ENCODE measurements at regions not wholly inside any gene's neighbourhood (a gene's known extent, or its start where the extent isn't known, plus 50 kb on each side); places are given as distances from the start of the nearest gene placed in this dataset.
A peak's percentile ranks its signal among the peaks of the same experiment; 100 is the strongest.

DNA sequence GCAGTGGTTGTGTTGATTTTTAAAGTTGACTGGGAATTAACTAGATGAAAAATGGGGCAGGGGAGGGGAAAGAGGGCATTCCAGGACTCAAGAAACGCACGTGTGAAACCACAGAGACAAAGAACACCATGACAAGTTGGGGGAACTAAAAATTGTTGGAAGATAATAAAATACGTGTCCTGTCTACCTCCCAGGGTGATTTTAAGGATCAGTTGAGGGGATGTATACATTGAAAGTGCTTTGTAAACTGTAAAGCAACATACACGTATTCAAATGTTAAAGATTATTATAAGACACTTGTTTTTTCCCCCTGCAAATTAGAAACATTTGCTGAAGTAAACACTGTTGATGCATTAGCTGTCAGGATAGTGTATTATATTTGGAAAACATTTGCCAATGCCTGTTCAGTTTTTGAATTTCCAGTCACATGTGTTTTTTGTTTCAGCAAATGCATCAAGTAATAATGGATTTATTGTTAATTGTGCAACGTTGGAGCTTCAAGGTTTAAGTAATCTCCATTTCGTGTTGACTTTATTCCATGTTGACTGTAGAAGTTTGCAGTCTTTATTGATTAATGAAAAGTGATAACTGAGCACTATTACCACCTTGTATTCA lies 412.7 kb downstream of the ACTL7B start (continued):
- no peak for TF ChIP-seq ATRX (CRISPR knock-in tag; IDR thresholded peaks at IDR 0.05; ENCODE audit: borderline replicate concordance)
- TF ChIP-seq CBFB (CRISPR knock-in tag; IDR thresholded peaks at IDR 0.05): no peak
- TF ChIP-seq, protein P1, sequence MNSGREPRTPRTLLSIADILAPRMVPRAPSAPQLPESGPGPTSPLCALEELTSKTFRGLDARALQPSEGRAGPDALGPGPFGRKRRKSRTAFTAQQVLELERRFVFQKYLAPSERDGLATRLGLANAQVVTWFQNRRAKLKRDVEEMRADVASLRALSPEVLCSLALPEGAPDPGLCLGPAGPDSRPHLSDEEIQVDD (CRISPR knock-in tag; IDR thresholded peaks at IDR 0.05; ENCODE audit: borderline replicate concordance): no peak
- no peak for TF ChIP-seq ZNF329 (CRISPR knock-in tag; IDR thresholded peaks at IDR 0.05; ENCODE audit: low read depth)
- TF ChIP-seq ZBTB3 (CRISPR knock-in tag; IDR thresholded peaks at IDR 0.05; ENCODE audit: borderline replicate concordance, low read depth): no peak
- TF ChIP-seq, protein P2, sequence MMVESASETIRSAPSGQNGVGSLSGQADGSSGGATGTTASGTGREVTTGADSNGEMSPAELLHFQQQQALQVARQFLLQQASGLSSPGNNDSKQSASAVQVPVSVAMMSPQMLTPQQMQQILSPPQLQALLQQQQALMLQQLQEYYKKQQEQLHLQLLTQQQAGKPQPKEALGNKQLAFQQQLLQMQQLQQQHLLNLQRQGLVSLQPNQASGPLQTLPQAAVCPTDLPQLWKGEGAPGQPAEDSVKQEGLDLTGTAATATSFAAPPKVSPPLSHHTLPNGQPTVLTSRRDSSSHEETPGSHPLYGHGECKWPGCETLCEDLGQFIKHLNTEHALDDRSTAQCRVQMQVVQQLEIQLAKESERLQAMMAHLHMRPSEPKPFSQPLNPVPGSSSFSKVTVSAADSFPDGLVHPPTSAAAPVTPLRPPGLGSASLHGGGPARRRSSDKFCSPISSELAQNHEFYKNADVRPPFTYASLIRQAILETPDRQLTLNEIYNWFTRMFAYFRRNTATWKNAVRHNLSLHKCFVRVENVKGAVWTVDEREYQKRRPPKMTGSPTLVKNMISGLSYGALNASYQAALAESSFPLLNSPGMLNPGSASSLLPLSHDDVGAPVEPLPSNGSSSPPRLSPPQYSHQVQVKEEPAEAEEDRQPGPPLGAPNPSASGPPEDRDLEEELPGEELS (CRISPR knock-in tag; IDR thresholded peaks at IDR 0.05): peak; percentile 65
- no peak for TF ChIP-seq HNRNPK (IDR thresholded peaks at IDR 0.05; ENCODE audit: low read depth, low read length, poor library complexity, severe bottlenecking)
- TF ChIP-seq, protein P3, sequence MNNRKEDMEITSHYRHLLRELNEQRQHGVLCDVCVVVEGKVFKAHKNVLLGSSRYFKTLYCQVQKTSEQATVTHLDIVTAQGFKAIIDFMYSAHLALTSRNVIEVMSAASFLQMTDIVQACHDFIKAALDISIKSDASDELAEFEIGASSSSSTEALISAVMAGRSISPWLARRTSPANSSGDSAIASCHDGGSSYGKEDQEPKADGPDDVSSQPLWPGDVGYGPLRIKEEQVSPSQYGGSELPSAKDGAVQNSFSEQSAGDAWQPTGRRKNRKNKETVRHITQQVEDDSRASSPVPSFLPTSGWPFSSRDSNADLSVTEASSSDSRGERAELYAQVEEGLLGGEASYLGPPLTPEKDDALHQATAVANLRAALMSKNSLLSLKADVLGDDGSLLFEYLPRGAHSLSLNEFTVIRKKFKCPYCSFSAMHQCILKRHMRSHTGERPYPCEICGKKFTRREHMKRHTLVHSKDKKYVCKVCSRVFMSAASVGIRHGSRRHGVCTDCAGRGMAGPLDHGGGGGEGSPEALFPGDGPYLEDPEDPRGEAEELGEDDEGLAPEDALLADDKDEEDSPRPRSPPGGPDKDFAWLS (CRISPR knock-in tag; IDR thresholded peaks at IDR 0.05; ENCODE audit: borderline replicate concordance): no peak
- TF ChIP-seq ZNF570 (CRISPR knock-in tag; IDR thresholded peaks at IDR 0.05; ENCODE audit: borderline replicate concordance): no peak
- no peak for TF ChIP-seq PCBP2 (optimal IDR thresholded peaks at IDR 0.05; ENCODE audit: low read depth, low read length, poor library complexity, severe bottlenecking)
- TF ChIP-seq ZNF382 (CRISPR knock-in tag; IDR thresholded peaks at IDR 0.05; ENCODE audit: borderline replicate concordance): no peak
- no peak for TF ChIP-seq ZFP37 (CRISPR knock-in tag; IDR thresholded peaks at IDR 0.05; ENCODE audit: borderline replicate concordance)
- no peak for TF ChIP-seq PRPF4 (IDR thresholded peaks at IDR 0.05; ENCODE audit: low read depth, low read length, poor library complexity, severe bottlenecking)
- no peak for TF ChIP-seq HNF4G (IDR thresholded peaks at IDR 0.05; ENCODE audit: borderline replicate concordance, low read depth, low read length)
- no peak for TF ChIP-seq HNF4G (CRISPR knock-in tag; IDR thresholded peaks at IDR 0.05; ENCODE audit: borderline replicate concordance, low read depth)
- TF ChIP-seq ZNF124 (CRISPR knock-in tag; IDR thresholded peaks at IDR 0.05): no peak
- TF ChIP-seq KDM5A (IDR thresholded peaks at IDR 0.05; ENCODE audit: borderline replicate concordance, low read length): no peak
- TF ChIP-seq, protein P4, sequence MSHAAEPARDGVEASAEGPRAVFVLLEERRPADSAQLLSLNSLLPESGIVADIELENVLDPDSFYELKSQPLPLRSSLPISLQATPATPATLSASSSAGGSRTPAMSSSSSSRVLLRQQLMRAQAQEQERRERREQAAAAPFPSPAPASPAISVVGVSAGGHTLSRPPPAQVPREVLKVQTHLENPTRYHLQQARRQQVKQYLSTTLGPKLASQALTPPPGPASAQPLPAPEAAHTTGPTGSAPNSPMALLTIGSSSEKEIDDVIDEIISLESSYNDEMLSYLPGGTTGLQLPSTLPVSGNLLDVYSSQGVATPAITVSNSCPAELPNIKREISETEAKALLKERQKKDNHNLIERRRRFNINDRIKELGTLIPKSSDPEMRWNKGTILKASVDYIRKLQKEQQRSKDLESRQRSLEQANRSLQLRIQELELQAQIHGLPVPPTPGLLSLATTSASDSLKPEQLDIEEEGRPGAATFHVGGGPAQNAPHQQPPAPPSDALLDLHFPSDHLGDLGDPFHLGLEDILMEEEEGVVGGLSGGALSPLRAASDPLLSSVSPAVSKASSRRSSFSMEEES (CRISPR knock-in tag; IDR thresholded peaks at IDR 0.05): peak; percentile 80
- no peak for TF ChIP-seq NFE2L1 (CRISPR knock-in tag; IDR thresholded peaks at IDR 0.05; ENCODE audit: borderline replicate concordance)
- no peak for TF ChIP-seq KDM6A (CRISPR knock-in tag; IDR thresholded peaks at IDR 0.05; ENCODE audit: low read depth)
- TF ChIP-seq, protein P5, sequence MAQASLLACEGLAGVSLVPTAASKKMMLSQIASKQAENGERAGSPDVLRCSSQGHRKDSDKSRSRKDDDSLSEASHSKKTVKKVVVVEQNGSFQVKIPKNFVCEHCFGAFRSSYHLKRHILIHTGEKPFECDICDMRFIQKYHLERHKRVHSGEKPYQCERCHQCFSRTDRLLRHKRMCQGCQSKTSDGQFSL (CRISPR knock-in tag; IDR thresholded peaks at IDR 0.05): no peak
- TF ChIP-seq NCOA2 (CRISPR knock-in tag; IDR thresholded peaks at IDR 0.05): peak; percentile 90
- TF ChIP-seq MTF2 (CRISPR knock-in tag; IDR thresholded peaks at IDR 0.05; ENCODE audit: borderline replicate concordance): no peak
- peak; percentile 22; the same call in 1 of the 2 replicates for TF ChIP-seq SAP130 (CRISPR knock-in tag; IDR thresholded peaks at IDR 0.05; ENCODE audit: low read depth)
- no peak for TF ChIP-seq MTF1 (CRISPR knock-in tag; IDR thresholded peaks at IDR 0.05)
- TF ChIP-seq SIX1 (CRISPR knock-in tag; IDR thresholded peaks at IDR 0.05; ENCODE audit: borderline replicate concordance): peak; percentile 79; the same call in 1 of the 2 replicates

Data from HepG2 (cell line).